ENCODE measurements at regions not wholly inside any gene's neighbourhood (a gene's known extent, or its start where the extent isn't known, plus 50 kb on each side); places are given as distances from the start of the nearest gene placed in this dataset.
"Not testable (repeated sequence)": the region's sequence is repeated elsewhere in the genome, so short reads cannot be mapped to it uniquely, and the experiment has no call there.

GRCh38 chr7:101743241-101743994, 74.0 kb upstream of the CUX1 start:
- peak; percentile 93 for DNase-seq (ENCODE audit: low spot score)

- DNase-seq (ENCODE audit: low spot score): peak; percentile 70
Observed at GRCh38 chr7:101743995-101744360, 73.4 kb upstream of the CUX1 start.

- no peak for DNase-seq (ENCODE audit: low spot score)
Observed at GRCh38 chr7:101744588-101744987, 72.8 kb upstream of the CUX1 start.

- no peak for DNase-seq (ENCODE audit: low spot score)
Observed at GRCh38 chr7:101746314-101746713, 71.1 kb upstream of the CUX1 start.

GRCh38 chr7:101747053-101747878, 70.2 kb upstream of the CUX1 start:
- no peak for DNase-seq (ENCODE audit: low spot score)

GRCh38 chr7:101747879-101748345, 69.5 kb upstream of the CUX1 start:
- DNase-seq (ENCODE audit: low spot score): no peak

- no peak for DNase-seq (ENCODE audit: low spot score)
Observed at GRCh38 chr7:101749891-101750290, 67.5 kb upstream of the CUX1 start.

GRCh38 chr7:101753316-101753715, 64.1 kb upstream of the CUX1 start:
- DNase-seq (ENCODE audit: low spot score): no peak

- no peak for DNase-seq (ENCODE audit: low spot score)
Observed at GRCh38 chr7:101754424-101755159, 62.8 kb upstream of the CUX1 start.

- no peak for DNase-seq (ENCODE audit: low spot score)
Observed at GRCh38 chr7:101757879-101758278, 59.5 kb upstream of the CUX1 start.

GRCh38 chr7:101758519-101758918, 58.9 kb upstream of the CUX1 start:
- DNase-seq (ENCODE audit: low spot score): not testable (repeated sequence)

GRCh38 chr7:101764221-101764620, 53.2 kb upstream of the CUX1 start:
- no peak for DNase-seq (ENCODE audit: low spot score)

- DNase-seq (ENCODE audit: low spot score): no peak
Observed at GRCh38 chr7:101767544-101767943, 49.9 kb upstream of the CUX1 start.
